ENCODE measurements at regions not wholly inside any gene's neighbourhood (a gene's known extent, or its start where the extent isn't known, plus 50 kb on each side); places are given as distances from the start of the nearest gene placed in this dataset.
"Not testable (repeated sequence)": the region's sequence is repeated elsewhere in the genome, so short reads cannot be mapped to it uniquely, and the experiment has no call there.

DNA sequence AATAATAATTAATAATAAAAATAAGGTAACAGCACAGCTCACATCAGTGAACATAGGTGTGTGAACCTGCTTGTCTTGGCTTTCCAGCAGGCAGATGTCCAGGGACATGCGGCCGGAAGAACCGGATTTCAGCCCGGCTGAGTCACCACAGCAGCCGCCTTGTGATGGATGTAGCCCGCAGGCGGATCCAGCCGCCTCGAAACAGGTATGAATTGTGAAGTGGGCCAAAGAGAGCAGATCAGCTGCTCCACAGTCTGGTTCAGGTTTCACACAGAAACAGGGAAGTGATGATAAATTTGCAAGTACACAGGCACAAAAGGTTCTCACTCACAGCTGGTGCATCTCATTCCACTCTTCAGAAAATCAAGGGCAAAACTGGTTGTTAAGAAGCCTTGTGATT, 55.1 kb downstream of the ID4 start:
- DNase-seq (ENCODE audit: low read depth in 2 of 2): no peak

DNA sequence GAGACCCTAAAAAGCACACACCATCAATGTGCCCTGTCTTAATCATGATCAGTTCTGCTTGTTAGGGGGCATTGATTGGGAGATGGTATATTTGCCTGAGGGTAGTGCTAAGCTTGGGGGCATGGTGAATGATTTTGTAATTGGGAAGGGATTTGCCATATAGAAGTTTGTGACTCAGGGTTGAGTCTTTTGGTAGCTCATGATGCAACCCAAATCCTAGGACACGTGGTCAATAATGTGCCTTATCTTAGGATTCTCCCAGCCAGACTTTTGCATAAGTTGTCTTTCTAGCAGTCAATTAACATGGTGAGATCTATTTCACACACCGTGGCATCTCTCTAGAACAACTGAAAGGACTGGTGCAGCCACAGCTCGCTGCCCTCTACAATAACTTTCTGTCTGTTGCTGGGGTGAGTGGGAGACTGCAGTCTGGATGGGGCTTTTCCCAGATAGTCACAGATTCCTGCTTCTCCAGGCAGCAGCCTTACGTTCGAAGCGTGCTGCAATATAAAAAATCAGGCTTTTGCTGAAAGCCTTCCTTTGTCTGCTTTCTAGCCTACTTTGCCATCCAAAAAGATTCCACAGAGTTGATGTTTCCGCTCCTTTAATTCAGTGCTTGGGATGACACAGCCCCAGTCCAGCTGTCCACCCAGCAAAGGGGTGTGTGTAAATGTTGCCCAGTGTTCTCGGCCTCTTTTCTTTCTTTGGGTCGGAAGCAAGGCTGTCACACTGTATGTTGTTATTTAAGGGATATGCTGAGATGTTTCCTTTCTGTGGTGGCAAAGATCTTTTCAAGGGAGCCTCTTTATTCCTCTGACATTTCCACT, 58.9 kb downstream of the ID4 start:
- DNase-seq (ENCODE audit: low read depth in 2 of 2): no peak

GRCh38 chr6:19896693-19897010, 59.5 kb downstream of the ID4 start:
- DNase-seq (ENCODE audit: low read depth in 2 of 2): no peak

- no peak for DNase-seq (ENCODE audit: low read depth in 2 of 2)
Measured at GRCh38 chr6:19898141-19898740, 61.1 kb downstream of the ID4 start.

DNA sequence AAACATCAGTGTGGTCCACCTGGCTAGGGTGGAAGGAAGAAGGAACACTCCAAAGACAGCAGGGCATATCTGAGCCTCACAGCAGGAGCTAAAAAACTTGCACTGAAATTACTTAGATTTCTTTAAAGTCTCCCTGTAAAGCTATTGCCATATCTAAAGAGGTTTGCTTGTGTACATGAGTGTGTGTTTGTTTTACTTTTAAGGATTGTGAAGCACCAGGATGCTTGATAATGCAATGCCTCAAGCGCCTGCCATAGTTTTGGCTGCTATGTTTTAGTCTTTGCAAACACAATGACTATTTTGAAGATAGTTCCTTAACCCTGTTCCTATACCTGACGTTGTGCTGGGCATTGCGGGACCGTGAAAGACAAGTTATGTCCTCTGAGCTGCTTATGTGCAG, 65.0 kb downstream of the ID4 start:
- DNase-seq (ENCODE audit: low read depth in 2 of 2): no peak

- DNase-seq (ENCODE audit: low read depth in 2 of 2): not testable (repeated sequence)
Measured at GRCh38 chr6:19904408-19904807, 67.2 kb downstream of the ID4 start.

GRCh38 chr6:19905584-19905983, 68.4 kb downstream of the ID4 start:
- DNase-seq (ENCODE audit: low read depth in 2 of 2): no peak

GRCh38 chr6:19906171-19906570, 69.0 kb downstream of the ID4 start:
- DNase-seq (ENCODE audit: low read depth in 2 of 2): no peak

DNA sequence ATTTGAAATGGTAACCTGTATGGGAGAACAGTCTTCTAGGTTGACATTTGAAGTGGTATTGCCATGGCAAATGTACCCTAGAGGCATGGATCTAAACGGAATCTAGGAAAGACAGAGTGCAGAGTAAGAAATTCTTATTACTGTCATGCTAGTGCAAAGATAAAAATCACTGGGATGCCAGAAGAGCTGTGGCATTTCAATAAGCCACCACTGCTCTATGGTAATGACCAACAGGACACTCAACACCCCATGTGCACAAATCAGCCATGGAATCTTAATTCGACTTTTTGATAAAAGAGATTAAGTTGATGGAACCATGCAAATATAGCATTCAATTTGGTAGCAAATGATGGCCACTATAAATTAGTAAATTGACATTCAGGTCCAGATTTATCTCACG, 74.1 kb downstream of the ID4 start:
- DNase-seq (ENCODE audit: low read depth in 2 of 2): no peak

- DNase-seq (ENCODE audit: low read depth in 2 of 2): no peak
Measured at GRCh38 chr6:19918436-19918835, 81.3 kb downstream of the ID4 start.

- DNase-seq (ENCODE audit: low read depth in 2 of 2): no peak
Measured at GRCh38 chr6:19921786-19922185, 84.6 kb downstream of the ID4 start.

- DNase-seq (ENCODE audit: low read depth in 2 of 2): no peak
Measured at GRCh38 chr6:19925533-19925932, 88.4 kb downstream of the ID4 start.

DNA sequence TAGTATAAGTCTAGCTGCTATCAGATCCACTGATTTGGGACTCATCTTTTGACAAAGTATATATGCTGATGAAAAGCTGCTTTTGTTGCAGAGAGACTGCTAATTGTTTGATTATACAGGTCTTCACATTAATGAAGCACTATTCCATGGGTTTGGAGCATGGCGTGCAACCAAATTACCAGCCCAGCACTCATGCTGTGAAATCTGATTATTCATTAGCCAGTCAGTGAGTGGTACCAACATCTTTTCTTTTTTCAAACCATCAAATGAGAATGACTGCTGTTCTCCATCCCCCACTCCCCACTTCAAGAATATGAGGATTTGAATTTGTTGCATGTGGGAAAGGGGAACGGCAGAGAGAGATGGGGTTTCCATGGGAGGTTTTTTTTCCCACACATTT, 91.3 kb downstream of the ID4 start:
- DNase-seq (ENCODE audit: low read depth in 2 of 2): no peak

- no peak for DNase-seq (ENCODE audit: low read depth in 2 of 2)
Measured at GRCh38 chr6:19929312-19929711, 92.1 kb downstream of the ID4 start.

DNA sequence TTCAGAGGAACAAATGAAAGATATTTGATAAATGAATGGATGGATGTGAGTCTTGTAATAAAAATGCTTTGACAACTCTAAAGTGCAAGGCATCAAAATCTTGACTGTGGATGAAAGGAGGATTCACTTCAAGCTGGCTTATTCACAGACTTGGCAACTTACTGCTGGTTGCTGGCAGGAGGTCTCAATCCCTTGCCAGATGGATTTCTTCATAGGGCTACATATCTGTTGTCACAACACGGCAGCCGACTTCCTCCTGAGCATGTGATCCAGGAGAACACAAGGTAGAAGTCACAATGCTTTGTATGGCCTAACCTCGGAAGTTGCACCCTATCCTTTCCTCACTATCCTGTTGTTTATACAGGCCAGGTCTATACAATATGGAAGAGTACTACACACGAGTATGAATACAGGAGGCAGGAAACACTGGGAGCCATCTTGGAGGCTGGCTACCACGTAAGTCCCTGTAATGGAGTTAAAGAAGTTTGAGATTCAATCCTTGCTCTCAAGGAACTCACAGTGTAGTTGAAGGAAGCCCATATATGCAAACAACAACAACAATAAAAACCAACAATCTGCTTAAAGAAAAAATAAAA, 97.9 kb downstream of the ID4 start:
- DNase-seq (ENCODE audit: low read depth in 2 of 2): no peak

GRCh38 chr6:19939321-19939720, 102.2 kb downstream of the ID4 start:
- not testable (repeated sequence) for DNase-seq (ENCODE audit: low read depth in 2 of 2)

- not testable (repeated sequence) for DNase-seq (ENCODE audit: low read depth in 2 of 2)
Measured at GRCh38 chr6:19939926-19940325, 102.8 kb downstream of the ID4 start.

DNA sequence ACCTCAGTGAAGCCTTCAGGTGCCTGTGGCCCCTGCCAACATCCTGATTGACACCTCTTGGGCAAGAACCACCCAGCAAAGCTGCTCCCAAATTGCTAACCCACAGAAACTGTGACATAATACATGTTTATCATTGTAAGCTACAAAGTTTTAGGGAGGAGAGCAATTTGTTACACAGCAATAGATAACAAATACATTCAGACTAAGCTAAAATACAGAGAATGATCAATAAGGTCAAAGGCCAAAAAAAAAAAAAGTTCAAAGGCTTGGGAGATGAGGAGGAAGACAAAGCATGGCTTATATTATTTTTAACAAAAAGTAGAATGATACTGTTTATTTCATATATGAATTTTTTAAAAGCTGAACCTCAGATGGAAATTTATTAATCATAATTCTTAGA, 105.9 kb downstream of the ID4 start:
- DNase-seq (ENCODE audit: low read depth in 2 of 2): no peak

DNA sequence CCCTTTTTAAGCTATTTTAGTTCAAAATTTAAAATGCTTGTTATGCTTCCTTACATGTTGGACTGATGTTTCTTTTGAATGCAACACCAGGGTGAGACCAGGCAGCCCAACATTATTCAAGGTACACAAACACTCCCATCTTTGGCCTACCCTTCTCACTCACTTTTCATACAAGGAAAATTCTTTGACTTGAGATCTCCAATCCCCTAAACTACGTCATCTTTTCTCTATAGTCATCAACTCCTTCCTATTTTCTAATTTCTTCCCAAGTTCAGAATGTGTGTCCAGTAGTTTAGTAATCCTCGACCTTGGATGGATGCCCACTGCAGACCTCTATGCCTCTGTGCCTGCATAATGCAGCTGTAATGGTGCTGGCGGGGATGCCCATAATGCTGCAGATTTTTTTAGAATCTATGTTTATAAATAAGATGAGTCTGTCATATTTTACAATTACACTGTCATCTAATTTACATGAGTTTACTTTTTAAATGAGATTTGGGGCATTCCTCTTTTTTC, 108.7 kb downstream of the ID4 start:
- no peak for DNase-seq (ENCODE audit: low read depth in 2 of 2)

- no peak for DNase-seq (ENCODE audit: low read depth in 2 of 2)
Measured at GRCh38 chr6:19949155-19949554, 112.0 kb downstream of the ID4 start.

- DNase-seq (ENCODE audit: low read depth in 2 of 2): no peak
Measured at GRCh38 chr6:19964115-19964514, 126.9 kb downstream of the ID4 start.

DNA sequence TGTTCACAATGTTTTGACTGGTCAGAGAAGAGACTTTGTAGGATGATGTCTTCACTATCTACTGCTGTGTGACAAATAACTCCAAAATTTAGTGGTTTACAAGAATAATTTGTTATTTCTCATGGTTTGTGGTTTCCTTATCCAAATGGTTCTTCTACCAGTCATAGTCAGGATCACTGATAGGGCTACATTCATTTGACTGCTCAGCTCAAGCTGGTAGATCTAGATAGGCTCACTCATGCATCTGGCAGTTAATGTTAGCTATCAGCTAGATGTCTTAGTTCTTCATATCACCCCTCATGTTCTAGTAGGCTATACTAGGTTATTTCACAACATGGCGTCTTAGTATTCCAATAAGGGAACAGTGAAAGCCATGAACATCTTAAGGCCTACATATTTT, 131.0 kb downstream of the ID4 start:
- no peak for DNase-seq (ENCODE audit: low read depth in 2 of 2)

GRCh38 chr6:19972221-19972620, 135.1 kb downstream of the ID4 start:
- DNase-seq (ENCODE audit: low read depth in 2 of 2): no peak
